VCaP (cell line): ENCODE measurements at regions not wholly inside any gene's neighbourhood (a gene's known extent, or its start where the extent isn't known, plus 50 kb on each side); places are given as distances from the start of the nearest gene placed in this dataset.

ENCODE experiments used
- H3K27ac ChIP-seq: fragments of 450-650 bp; 2 replicates; pipeline ENCODE4 v1.5.1; 2017
- CTCF ChIP-seq: fragments of 450-650 bp; conservative IDR thresholded peaks from 2 replicates; pipeline ENCODE4 v1.5.1; 2017; ENCODE audit warnings: mild to moderate bottlenecking, moderate library complexity

GRCh38 chr3:154799800-154800199, 280.3 kb upstream of the MME start:
- H3K27ac ChIP-seq: no peak overlapping the region

GRCh38 chr3:154795582-154795981, 284.5 kb upstream of the MME start:
- no peak overlapping the region for H3K27ac ChIP-seq
- no peak for TF ChIP-seq CTCF

More at GRCh38 chr3:154799800-154800199, 280.3 kb upstream of the MME start:
- TF ChIP-seq CTCF: no peak

- no peak overlapping the region for H3K27ac ChIP-seq
- no peak for TF ChIP-seq CTCF
These were observed 285.2 kb upstream of the MME start for GRCh38 chr3:154794814-154795445.

GRCh38 chr3:154794391-154794790, 285.7 kb upstream of the MME start:
- no peak for TF ChIP-seq CTCF
- no peak overlapping the region for H3K27ac ChIP-seq

- TF ChIP-seq CTCF: no peak
- H3K27ac ChIP-seq: no peak overlapping the region; the same call in 1 of the 2 replicates
These were observed 287.3 kb upstream of the MME start for GRCh38 chr3:154792828-154793227.

- H3K27ac ChIP-seq: peak overlapping the region; percentile 63
- TF ChIP-seq CTCF: no peak
These were observed 288.5 kb upstream of the MME start for GRCh38 chr3:154791611-154792010.

- no peak for TF ChIP-seq CTCF
These were observed 293.4 kb upstream of the MME start for GRCh38 chr3:154786724-154787123.

More at GRCh38 chr3:154786724-154787123, 293.4 kb upstream of the MME start:
- H3K27ac ChIP-seq: no peak overlapping the region
